SIG-M5 (cell line): ENCODE measurements at regions not wholly inside any gene's neighbourhood (a gene's known extent, or its start where the extent isn't known, plus 50 kb on each side); places are given as distances from the start of the nearest gene placed in this dataset.

Experiments used
- DNase-seq: peaks from one replicate; lab custom pipeline; 2025; lab: John Stamatoyannopoulos, UW

DNA sequence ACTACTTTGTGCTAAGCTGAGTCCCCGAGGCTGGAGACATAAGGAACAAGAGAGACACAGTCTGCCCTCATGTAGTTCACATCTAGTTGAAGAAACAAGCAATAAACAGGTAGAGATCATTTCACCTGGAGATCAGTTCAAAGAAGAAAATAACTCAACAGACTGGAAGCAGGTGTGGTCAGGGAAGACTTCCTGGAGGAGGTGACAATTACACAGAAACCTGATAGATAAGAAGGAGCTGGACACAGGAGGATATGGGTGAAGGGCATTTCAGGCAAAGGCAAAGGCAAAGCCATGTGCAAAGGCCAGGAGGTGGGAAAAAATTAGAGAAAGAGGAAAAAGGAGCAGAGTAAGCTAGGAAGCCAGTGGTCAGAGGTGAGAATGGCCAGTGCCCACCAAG, 115.6 kb downstream of the MN1 start:
- no peak for DNase-seq

DNA sequence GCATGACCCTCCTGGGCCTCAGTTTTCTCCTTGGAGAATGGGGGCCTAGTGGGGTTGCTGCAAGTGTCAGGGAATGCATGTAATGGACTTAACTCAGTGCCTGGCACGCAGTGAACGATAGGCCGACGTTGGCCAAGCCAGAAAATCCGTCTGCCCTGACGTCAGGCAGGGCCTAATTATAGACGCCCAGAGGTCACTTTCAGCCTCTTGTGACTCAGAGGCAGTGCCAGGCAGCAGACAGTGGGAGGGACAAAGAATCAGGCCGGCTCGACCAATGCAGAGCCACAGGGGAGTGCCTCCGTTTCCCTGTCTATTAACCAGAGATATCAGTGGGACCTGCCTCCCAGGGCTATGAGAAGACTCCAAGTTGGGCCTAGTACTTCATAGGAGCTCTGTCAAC, 115.0 kb downstream of the MN1 start:
- DNase-seq = no peak

DNA sequence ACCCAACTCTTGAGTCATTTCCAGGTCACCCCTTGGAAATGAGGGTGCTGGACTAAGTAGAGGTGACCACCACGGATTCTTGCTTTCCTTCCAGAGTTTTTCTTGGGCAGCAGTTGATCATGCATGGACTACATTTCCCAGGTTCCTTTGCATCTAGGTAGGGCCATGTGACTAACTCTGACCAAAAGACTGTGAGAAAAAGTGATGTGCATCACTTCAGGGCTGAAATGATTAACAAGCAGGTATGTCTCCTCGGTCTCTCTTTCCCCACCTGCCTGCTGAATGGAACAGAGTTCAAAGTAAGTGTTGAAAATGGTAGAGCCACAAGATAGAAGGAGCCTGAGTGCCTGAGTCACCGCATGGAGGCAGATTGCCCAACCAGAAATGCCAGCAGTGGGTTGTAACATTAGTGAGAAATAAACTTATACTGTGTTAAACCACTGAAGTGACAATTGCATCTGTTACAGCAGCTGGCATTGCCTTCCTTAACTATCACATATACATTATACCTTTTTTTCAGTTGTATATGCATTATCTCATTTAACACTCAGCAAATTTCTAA, 113.5 kb downstream of the MN1 start:
- DNase-seq = no peak

DNA sequence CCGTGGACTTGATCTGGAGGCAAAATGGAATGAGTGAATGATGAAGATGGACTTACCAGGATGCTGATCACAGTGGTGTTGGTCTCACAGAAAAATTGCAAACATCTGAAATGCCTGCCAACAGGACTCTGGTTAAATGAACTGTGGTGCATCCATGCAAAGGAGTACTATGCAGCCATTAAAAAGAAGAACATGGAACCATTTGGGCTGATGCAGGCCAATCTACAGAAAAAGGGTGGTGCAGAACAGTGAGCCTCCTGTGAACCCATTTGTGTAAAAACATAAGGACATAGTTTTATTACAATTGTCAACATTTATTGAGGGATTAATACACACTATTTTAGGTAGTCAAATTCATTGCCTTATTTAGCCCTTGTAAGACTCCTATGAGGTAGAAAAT, 111.9 kb downstream of the MN1 start:
- no peak for DNase-seq

DNA sequence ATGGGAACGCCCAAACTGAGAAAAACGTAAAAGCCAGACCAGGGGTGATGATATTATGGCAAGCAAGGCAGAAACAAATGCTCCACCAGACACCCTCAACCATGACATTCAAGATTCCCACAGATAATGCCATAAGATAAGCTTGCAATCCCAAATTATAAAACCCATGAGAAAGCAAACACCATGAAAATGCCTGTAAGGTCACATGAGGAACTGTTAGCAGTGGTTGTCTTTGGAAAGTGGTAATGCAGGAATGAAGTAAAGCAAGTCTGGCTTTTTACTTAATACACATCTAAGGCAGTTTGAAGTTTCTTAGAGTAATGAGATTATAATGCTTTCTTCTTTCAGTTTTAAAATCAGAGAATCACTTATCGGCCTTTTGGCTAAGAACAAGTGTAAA, 111.0 kb downstream of the MN1 start:
- DNase-seq = no peak

DNA sequence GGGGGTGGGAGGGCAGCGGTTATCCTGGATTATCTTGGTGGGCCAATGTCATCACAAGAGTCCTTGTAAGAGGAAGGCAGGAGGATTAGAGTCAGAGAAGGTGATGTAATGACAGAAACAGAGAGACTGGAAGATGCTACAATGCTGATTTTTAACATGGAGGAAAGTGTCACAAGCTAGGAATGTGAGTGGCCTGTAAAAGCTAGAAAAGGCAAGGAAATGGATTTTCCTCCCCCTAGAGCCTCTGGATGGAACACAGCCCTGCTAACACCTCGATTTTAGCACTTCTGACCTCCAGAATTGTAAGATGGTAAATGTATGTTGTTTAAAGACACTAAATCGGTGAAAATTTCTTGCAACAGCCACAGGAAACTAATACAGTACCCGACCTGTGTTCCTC, 109.3 kb downstream of the MN1 start:
- DNase-seq = no peak

DNA sequence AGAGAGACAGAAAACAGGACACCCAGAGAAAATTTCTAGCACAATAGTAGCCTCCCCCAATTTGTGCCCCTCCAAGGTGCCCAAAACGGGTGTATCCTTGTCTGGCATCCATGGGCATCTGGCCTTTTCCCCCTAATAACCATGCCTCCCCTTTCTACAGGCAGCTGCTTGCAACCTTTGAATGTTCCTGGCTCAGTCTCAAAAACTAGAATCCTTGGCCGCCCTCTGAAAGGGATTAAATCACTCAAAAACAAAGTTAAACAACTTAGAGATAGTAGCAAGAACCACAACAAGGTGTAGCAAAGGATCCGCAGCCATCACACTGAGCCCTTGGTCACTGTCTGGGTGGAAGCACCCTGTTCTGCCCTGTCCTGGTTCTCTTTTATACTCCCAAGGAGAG, 105.6 kb downstream of the MN1 start:
- no peak for DNase-seq

DNA sequence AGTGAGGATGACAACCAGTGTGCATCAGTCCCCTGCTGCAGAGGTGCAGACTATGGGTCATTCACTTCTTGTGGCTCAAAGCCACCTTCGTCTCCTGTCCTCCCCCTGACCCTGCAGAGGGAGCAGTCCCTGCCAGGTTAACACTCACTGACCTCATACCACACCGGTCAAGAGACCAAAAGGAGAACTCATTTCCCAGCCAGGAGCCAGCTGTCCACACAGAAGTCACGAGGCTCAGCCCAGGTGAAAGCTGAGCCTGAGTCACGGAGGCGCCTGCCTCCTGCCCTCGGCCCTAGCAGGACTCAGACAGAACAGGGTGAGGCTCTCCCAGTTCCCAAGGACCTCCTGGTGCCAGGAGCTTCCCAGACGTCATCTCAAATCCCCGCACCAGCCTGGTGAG, 103.7 kb downstream of the MN1 start:
- DNase-seq = no peak
